ENCODE measurements at regions not wholly inside any gene's neighbourhood (a gene's known extent, or its start where the extent isn't known, plus 50 kb on each side); places are given as distances from the start of the nearest gene placed in this dataset.

- no peak overlapping the region for H4K91ac ChIP-seq (ENCODE audit: insufficient read depth, low read depth, low read length)
- DNase-seq, result no peak
- H4K5ac ChIP-seq (ENCODE audit: low read depth, low read length), result no peak overlapping the region
- H3K18ac ChIP-seq (ENCODE audit: low read depth, low read length), result no peak overlapping the region
- ChIA-PET CTCF (no interaction called here), POLR2A (ENCODE audit: unreplicated experiment) (no interaction called here)
- H3K4me1 ChIP-seq (ENCODE audit: control insufficient read depth, insufficient read depth, low read length), result no peaks in the 10 kb centered on the region
- H2BK120ac ChIP-seq (ENCODE audit: low read depth, low read length), result no peak overlapping the region
- H3K56ac ChIP-seq (ENCODE audit: extremely low read depth, insufficient read depth, low read length), result no peak overlapping the region
- H3K9me3 ChIP-seq (ENCODE audit: control insufficient read depth, insufficient read depth, low read length), result peaks cover 2% of the 10 kb centered on the region; the same call in 1 of the 2 replicates
- no peak overlapping the region for H3K9ac ChIP-seq (ENCODE audit: low read depth, low read length)
- TF ChIP-seq MAFK (IDR thresholded peaks at IDR 0.05; ENCODE audit: low read depth, low read length), result no peak
- TF ChIP-seq RCOR1 (IDR thresholded peaks at IDR 0.05; ENCODE audit: insufficient replicate concordance, low read length), result no peak
- TF ChIP-seq RAD21 (IDR thresholded peaks at IDR 0.05; ENCODE audit: low read length), result no peak
- no peak for TF ChIP-seq CHD1 (IDR thresholded peaks at IDR 0.05; ENCODE audit: low read depth, low read length)
- no peak overlapping the region for H3K4me2 ChIP-seq (ENCODE audit: low read depth, low read length)
- H3K79me1 ChIP-seq (ENCODE audit: low read depth in 1 of 2, low read length in 2 of 2), result no peaks in the 10 kb centered on the region
- no peak overlapping the region for H3K14ac ChIP-seq (replicated peaks; ENCODE audit: low read depth, low read length)
- no peak overlapping the region for H2BK20ac ChIP-seq (ENCODE audit: low read depth, low read length)
- no peak overlapping the region for H3K4me3 ChIP-seq (ENCODE audit: insufficient read depth, low read depth, low read length)
- no peak overlapping the region for H4K8ac ChIP-seq (ENCODE audit: low read depth in 2 of 2, low read length in 2 of 2)
- H2AK9ac ChIP-seq (replicated peaks; ENCODE audit: low read depth, low read length, poor library complexity), result no peak overlapping the region
- BruUV-seq (replicated peaks), result no TSS peak
- no peaks in the 10 kb centered on the region for H3K9me1 ChIP-seq (ENCODE audit: insufficient read depth, low read length)
- no peak overlapping the region for H3K27ac ChIP-seq (ENCODE audit: insufficient read depth, low read length)
- ATAC-seq (ENCODE audit: low read depth), result no peak
- H3K36me3 ChIP-seq (ENCODE audit: control insufficient read depth, insufficient read depth, low read length), result no peaks in the 10 kb centered on the region
- no peak overlapping the region for H2AK5ac ChIP-seq (ENCODE audit: low read depth, low read length)
- no peak overlapping the region for H3K4ac ChIP-seq (ENCODE audit: low read depth, low read length)
- intact Hi-C loops (cut with micrococcal nuclease) (no loop called here), dilution Hi-C loops (cut with HindIII; ENCODE audit: low sequenced_read_pairs, unreplicated experiment) (no loop called here), in situ Hi-C loops (cut with MboI; ENCODE audit: low sequenced_read_pairs) (no loop called here)
- H3K23ac ChIP-seq (ENCODE audit: low read depth, low read length), result no peak overlapping the region
- no peaks in the 10 kb centered on the region for H4K20me1 ChIP-seq (ENCODE audit: insufficient read depth, low read length)
- no peak overlapping the region for H2BK15ac ChIP-seq (ENCODE audit: low read depth, low read length)
- WGBS, 2 experiments (ENCODE audit: extremely low coverage in 2 of 2, insufficient read length in 1 of 2), result 85% methylated on average over 3 of the region's 10 CpGs; no CpG with 5 or more reads in 1 of the 2 experiments
- no peak overlapping the region for H2AFZ ChIP-seq (replicated peaks; ENCODE audit: low read length, poor library complexity)
- H3K27me3 ChIP-seq (ENCODE audit: control insufficient read depth, insufficient read depth, low read length), result no peaks in the 10 kb centered on the region
- no peak overlapping the region for H2BK5ac ChIP-seq (ENCODE audit: low read depth, low read length, poor library complexity, severe bottlenecking)
Observed at GRCh38 chr15:29475096-29475495, 205.5 kb upstream of the NSMCE3 start.
